GM19467 (cell line): ENCODE measurements at regions not wholly inside any gene's neighbourhood (a gene's known extent, or its start where the extent isn't known, plus 50 kb on each side); places are given as distances from the start of the nearest gene placed in this dataset.

Experiments
- ATAC-seq: cut with Tn5 transposase; IDR thresholded peaks from one replicate; pipeline ENCODE4 v1.9.1; 2021; ENCODE audit warnings: mild to moderate bottlenecking, moderate library complexity; ENCODE audit not compliant: unreplicated experiment

DNA sequence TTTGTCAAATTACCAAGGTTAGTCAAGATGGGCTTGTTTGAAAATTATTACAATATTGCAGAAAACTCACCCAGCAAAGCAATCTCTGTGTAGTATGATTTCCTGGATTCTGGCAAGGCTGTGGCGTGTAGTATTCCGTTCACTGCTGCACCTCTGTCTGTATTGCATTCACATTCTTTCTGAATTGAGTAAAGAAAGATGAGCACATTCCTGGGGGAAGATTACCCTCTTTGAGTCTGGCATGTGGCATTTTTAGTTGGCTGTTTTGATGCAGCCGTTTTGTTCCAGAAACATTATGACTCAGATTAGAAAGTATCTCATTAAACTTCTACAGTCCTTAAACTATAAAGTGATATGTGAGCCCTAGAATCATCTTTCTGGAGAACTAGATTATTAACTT lies 197.7 kb downstream of the TENT4A start:
- ATAC-seq = no peak

- ATAC-seq = no peak
Observed at GRCh38 chr5:6914347-6914746, 201.1 kb downstream of the TENT4A start.

GRCh38 chr5:6915574-6915973 lies 202.3 kb downstream of the TENT4A start:
- ATAC-seq = no peak

GRCh38 chr5:6918255-6918654 lies 205.0 kb downstream of the TENT4A start:
- ATAC-seq = no peak

DNA sequence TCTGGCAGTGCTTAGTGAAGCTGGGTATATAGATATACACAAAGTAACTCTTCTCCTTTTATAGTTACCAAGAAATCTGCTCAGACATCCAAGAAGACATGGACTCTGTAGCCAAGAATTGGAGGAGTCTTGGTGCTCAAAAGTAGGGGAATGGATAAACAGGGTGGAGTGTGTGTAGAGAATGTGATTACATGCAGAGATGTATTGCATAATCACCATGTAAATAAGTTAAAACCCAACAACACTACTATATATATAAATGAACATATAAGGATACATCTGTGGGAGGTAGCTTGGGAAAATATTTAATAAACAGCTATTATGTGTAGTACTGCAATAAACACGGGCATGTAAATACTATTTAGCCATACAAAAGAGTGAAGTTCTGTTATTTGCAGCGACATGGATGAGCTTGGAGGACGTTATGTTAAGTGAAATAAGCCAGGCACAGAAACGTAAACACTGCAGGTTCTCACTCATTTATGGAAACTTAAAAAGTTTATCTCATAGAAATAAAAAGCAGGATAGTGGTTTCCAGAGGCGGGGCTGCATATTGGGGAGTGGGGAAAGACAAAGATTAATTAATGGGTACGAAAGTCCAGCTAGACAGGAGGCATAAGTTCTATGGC lies 207.5 kb downstream of the TENT4A start:
- no peak for ATAC-seq

DNA sequence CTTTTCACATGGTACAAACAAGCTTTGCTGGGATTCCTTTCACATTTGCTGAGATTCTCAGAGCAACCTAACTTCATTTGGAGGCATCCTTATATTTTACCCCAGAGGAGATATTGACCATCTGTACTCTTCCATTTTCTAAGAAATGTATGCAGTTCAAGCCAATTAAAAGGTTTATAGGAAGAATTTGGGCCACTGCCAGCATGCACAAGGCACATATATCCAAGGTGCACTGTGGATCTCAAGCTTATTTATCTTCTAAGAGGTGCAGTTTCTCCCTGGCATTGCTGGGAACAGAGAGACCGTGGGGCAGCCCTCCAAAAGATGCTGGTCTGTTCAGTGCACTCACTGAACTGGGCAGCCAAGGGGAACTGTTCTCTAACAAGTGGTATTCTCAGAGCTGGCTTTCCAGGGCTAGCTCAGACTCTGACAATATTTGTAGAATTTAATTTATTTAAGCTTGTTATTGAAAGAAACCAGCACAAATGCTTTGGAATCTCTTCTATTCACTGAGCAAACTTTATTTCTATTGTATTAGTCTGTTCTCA lies 213.3 kb downstream of the TENT4A start:
- no peak for ATAC-seq

DNA sequence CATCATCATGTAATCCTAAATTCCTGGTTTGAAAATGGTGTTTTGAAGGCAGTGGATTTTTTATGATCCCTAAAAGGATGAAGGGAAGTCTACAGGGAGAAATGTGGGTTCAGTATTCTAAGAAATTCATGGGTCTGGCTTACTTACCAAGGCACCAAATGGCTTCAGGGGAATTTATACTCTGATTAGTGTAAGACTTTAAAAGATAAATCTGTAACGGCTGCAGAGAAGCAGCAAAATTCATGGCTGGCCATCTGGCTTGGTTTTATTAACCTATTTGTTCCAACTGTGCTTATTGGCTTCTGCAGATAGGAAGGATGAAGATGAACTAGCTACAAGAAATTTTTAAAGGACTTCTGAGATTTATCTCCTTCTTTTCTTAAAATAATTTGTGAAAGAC lies 222.8 kb downstream of the TENT4A start:
- no peak for ATAC-seq

DNA sequence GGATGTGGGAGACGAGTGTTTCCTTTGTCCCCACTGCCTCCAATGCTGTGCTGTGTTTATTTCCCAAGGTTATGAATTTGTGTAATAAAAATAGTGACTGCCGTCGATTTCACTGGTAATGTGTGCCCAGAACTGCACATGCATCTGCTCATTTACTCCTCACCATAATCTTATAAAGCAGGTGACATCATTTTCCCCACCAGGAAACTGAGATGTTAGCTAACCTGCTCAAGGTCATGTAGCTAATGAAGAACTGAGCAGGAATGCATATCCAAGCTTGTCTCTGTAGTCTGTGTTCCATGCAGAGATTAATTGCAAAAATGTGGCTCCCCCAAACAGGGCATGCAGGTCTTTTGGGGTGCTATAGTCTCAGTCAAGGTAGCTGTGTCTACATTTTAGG lies 224.4 kb downstream of the TENT4A start:
- ATAC-seq = no peak

DNA sequence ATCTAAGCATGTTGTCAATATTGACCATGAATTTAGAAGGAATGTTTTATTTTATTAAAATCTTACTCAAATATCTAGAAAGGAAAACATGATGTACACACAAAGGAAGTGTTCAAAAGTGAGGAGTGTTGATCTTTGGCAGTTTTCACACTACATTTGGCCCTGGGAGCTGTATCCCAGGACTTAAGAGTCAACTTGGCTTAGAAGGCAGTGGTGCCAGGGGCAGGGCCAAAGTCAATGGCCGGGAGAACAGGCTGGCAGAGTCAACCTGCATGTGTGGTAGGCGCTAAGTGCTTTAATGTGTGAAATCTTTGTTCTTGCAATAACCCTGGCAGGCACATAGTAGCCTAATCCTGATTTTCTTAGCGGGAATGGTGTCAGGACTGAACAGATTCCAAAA lies 228.4 kb downstream of the TENT4A start:
- no peak for ATAC-seq

DNA sequence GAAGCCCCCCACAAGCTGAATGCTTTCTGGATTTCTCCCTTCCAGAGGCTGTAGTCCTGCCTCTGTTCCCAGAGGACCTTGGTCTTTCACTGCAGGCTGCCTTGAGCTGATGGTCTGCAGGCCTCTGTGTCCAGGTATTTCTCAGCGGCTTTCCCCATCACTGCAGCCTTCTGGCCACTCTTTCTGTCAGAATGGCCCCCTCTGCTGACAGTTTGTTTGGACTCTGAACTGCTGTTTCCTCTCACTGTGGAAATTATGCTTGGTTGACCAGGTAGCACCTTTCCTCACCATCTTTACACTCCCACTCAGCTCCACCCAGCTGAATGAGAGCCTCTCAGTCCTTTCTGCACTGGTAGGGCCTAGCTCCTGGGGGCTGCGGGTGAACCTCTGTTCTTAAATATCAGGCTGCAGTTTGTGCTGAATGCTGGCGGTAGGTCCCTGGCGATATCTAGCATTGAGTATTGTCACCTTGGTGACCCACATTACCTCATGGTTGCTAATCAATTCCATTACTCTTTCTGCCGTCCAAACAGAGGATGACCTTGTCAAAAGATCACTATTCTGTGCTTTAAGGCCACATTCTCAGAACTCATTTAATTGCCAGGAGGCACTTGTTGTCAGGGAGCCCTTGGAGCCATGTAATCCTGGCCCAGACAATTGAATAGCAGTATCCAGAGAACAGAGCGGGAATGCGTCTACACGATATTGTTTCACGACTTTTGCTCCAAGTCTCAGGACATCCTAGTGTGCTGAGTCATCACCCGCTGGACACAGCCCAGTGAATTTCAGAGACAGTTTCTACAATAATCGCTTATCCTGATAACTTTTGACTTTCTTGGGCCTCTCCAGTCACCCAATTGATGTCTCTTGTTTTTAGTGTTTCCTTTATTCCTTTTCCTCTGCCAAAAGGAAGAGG lies 230.2 kb downstream of the TENT4A start:
- ATAC-seq = no peak

DNA sequence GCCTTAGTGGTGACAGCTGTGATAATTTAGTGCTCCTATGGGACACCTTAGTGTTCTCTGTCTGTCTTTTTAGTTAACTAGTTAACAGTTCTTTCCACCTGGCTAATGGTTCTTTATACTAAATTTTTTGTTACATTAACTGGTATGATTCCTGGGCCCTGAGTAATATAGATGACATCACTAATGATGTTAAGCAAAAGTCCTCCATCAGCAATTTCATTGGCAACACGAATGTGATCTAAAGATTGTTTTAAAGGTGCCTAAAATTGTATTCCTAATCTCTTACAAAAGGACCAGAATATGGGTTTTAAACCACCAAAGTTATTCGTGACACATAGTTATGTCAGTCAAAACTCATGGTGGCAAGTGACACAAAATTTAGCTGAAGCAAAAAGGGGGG lies 235.3 kb downstream of the TENT4A start:
- ATAC-seq = no peak

- no peak for ATAC-seq
Observed at GRCh38 chr5:6949230-6949629, 236.0 kb downstream of the TENT4A start.

- ATAC-seq = no peak
Observed at GRCh38 chr5:6950250-6950649, 237.0 kb downstream of the TENT4A start.

- no peak for ATAC-seq
Observed at GRCh38 chr5:6950860-6951259, 237.6 kb downstream of the TENT4A start.

DNA sequence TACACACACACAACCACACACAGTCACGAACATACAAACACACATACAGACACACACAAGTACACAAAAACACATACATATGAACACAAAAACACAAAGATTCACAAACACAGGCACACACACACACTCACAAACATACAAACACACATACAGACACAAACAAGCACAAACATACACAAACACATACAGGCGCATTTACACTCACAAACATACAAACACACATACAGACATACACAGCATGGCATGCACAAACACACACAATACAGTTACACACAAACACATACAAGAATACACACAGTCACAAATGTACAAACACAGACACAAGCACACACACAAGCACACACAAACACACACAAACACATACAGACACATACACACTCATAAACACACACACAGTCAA lies 247.9 kb downstream of the TENT4A start:
- no peak for ATAC-seq

DNA sequence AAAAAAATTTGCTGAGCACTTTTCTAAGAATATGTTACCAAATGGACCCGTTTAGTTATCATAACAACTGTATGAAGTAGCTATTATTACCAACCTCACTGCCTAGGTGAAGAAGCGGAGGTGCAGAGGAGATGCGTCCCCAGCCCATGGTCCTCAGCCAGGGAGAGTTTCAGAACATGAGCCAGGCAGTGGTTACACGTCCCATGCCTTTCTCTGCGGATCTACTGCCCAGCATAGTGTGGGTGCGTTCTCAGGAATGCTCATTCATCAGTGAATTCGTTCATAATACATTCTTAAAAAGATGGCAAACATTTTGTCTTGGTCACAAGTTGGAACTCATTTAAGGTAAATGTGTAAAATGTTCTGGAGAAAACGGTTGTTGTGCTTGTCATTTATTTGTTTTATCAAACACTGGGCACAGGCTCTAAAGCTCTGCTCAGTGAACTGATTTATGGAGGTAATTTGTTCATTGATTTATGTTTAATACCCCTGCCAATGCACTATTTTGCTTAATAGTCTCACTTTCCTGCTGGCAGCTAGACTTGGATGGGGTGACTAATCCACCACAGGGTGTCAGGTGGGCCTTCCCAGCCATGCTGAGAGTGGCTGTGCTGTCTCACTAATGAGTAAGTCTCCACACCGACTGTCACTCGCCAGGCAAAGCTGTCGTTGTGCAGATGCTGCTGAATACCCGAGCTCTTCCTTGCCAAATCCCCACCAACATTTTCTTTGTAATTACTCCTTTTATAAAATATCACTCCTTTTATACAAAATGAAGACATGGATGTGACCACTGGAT lies 248.8 kb downstream of the TENT4A start:
- ATAC-seq = no peak

DNA sequence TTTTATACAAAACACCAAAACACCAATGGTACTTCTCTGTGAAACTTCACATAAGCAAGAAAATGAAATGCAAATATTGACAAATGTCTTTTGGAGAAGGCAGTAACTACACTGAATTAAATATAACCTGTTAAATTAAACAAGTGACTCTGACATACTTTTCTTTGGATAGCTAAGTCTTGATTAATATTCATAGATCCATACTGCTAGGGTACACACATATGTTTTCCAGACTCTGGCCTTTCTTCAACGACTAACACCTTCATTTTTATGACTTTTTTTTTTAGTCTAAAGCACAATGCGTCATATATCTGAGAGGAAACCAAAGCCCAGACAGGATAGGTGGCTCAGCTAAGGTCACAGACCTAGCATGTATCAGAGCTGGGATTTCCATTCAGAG lies 263.7 kb downstream of the TENT4A start:
- ATAC-seq = no peak

- no peak for ATAC-seq
Observed at GRCh38 chr5:6979061-6979460, 265.8 kb downstream of the TENT4A start.

- ATAC-seq = no peak
Observed at GRCh38 chr5:6989230-6989629, 276.0 kb downstream of the TENT4A start.

GRCh38 chr5:6994097-6994496 lies 280.9 kb downstream of the TENT4A start:
- no peak for ATAC-seq

- ATAC-seq = no peak
Observed at GRCh38 chr5:6995115-6995514, 281.9 kb downstream of the TENT4A start.
